ENCODE measurements at regions not wholly inside any gene's neighbourhood (a gene's known extent, or its start where the extent isn't known, plus 50 kb on each side); places are given as distances from the start of the nearest gene placed in this dataset.

DNA sequence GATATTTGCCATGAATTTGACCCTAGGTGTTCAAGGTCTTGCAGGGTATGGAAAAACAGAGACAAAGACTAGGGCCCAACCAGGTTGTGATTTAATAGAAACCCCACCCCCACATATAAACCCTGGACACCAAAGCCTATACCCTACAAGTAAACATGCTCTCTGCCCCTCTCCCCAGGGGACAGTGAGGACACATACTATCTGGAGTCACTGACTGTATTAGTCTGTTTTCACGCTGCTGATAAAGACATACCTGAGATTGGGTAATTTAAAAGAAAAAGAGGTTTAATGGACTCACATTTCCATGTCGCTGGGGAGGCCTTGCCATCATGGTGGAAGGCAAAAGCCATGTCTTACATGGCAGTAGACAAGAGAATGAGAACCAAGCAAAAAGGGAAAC is 88.3 kb downstream of the RAP2A start:
- H2BK120ac ChIP-seq (ENCODE audit: low read depth, low read length) = no peak overlapping the region
- no peak for TF ChIP-seq CEBPB (IDR thresholded peaks at IDR 0.05; ENCODE audit: low read depth, low read length)
- TF ChIP-seq MXI1 (IDR thresholded peaks at IDR 0.05; ENCODE audit: borderline replicate concordance, low read depth, low read length) = no peak
- CTCF ChIA-PET = no interaction called here
- H4K5ac ChIP-seq (ENCODE audit: low read depth, low read length) = no peak overlapping the region
- ATAC-seq (ENCODE audit: low read depth) (no peak), DNase-seq (no peak)
- no peaks in the 10 kb centered on the region for H3K79me1 ChIP-seq (ENCODE audit: low read depth in 1 of 2, low read length in 2 of 2)
- no peaks in the 10 kb centered on the region for H3K36me3 ChIP-seq (ENCODE audit: control insufficient read depth, insufficient read depth, low read length)
- no peak overlapping the region for H3K56ac ChIP-seq (ENCODE audit: extremely low read depth, insufficient read depth, low read length)
- H3K4me1 ChIP-seq (ENCODE audit: control insufficient read depth, insufficient read depth, low read length) = no peaks in the 10 kb centered on the region
- H2BK5ac ChIP-seq (ENCODE audit: low read depth, low read length, poor library complexity, severe bottlenecking) = no peak overlapping the region
- in situ Hi-C loops (cut with MboI; ENCODE audit: low sequenced_read_pairs) (no loop called here), intact Hi-C loops (cut with micrococcal nuclease) (no loop called here), dilution Hi-C loops (cut with HindIII; ENCODE audit: low sequenced_read_pairs, unreplicated experiment) (no loop called here)
- H3K9me3 ChIP-seq (ENCODE audit: control insufficient read depth, insufficient read depth, low read length) = no peaks in the 10 kb centered on the region
- H3K9ac ChIP-seq (ENCODE audit: low read depth, low read length) = no peak overlapping the region
- no peak overlapping the region for H2BK20ac ChIP-seq (ENCODE audit: low read depth, low read length)
- no peaks in the 10 kb centered on the region for H3K9me1 ChIP-seq (ENCODE audit: insufficient read depth, low read length)
- no peak overlapping the region for H3K4me3 ChIP-seq (ENCODE audit: insufficient read depth, low read depth, low read length)
- H3K23ac ChIP-seq (ENCODE audit: low read depth, low read length) = no peak overlapping the region
- H4K20me1 ChIP-seq (ENCODE audit: insufficient read depth, low read length) = no peaks in the 10 kb centered on the region
- H3K14ac ChIP-seq (replicated peaks; ENCODE audit: low read depth, low read length) = no peak overlapping the region
- no peak overlapping the region for H2AK9ac ChIP-seq (replicated peaks; ENCODE audit: low read depth, low read length, poor library complexity)
- H3K4me2 ChIP-seq (ENCODE audit: low read depth, low read length) = no peak overlapping the region
- H4K91ac ChIP-seq (ENCODE audit: insufficient read depth, low read depth, low read length) = no peak overlapping the region
- H3K27ac ChIP-seq (ENCODE audit: insufficient read depth, low read length) = no peak overlapping the region
- no peak overlapping the region for H3K4ac ChIP-seq (ENCODE audit: low read depth, low read length)
- H4K8ac ChIP-seq (ENCODE audit: low read depth in 2 of 2, low read length in 2 of 2) = no peak overlapping the region
- 0 out of 2 replicates have a peak, but pooled peaks cover 3% of the 10 kb centered on the region for H3K27me3 ChIP-seq (ENCODE audit: control insufficient read depth, insufficient read depth, low read length)
- POLR2A ChIA-PET (ENCODE audit: unreplicated experiment) = no interaction called here
- H2AK5ac ChIP-seq (ENCODE audit: low read depth, low read length) = no peak overlapping the region
- no CpG with 5 or more reads among the region's 2 CpGs for WGBS, 2 experiments (ENCODE audit: extremely low coverage in 2 of 2, insufficient read length in 1 of 2)
- no peak overlapping the region for H2AFZ ChIP-seq (replicated peaks; ENCODE audit: low read length, poor library complexity)
- BruUV-seq (replicated peaks) = no TSS peak
- H2BK15ac ChIP-seq (ENCODE audit: low read depth, low read length) = no peak overlapping the region
- no peak overlapping the region for H3K18ac ChIP-seq (ENCODE audit: low read depth, low read length)
